Upper lobe of right lung (tissue), 1 donor: ENCODE measurements at regions not wholly inside any gene's neighbourhood (a gene's known extent, or its start where the extent isn't known, plus 50 kb on each side); places are given as distances from the start of the nearest gene placed in this dataset.

Experiments used
- ATAC-seq: fragments of 200-7000 bp; cut with Tn5 transposase; one replicate; pipeline ENCODE4 v1.9.1; 2020; ENCODE audit warnings: mild to moderate bottlenecking, moderate library complexity
- DNase-seq: peaks from one replicate; pipeline ENCODE4 v3.0.0-alpha.2; 2020
- H3K27ac ChIP-seq: fragments of 200-600 bp; one replicate; pipeline ENCODE4 v1.8.0; 2022
- H3K27me3 ChIP-seq: fragments of 200-600 bp; one replicate; pipeline ENCODE4 v1.8.0; 2022; ENCODE audit warnings: mild to moderate bottlenecking
- H3K36me3 ChIP-seq: fragments of 200-600 bp; one replicate; pipeline ENCODE4 v1.8.0; 2022
- H3K4me1 ChIP-seq: fragments of 200-600 bp; one replicate; pipeline ENCODE4 v1.8.0; 2022
- H3K4me3 ChIP-seq: fragments of 200-600 bp; one replicate; pipeline ENCODE4 v1.8.0; 2022; ENCODE audit warnings: mild to moderate bottlenecking
- H3K9me3 ChIP-seq: fragments of 200-600 bp; one replicate; pipeline ENCODE4 v1.8.0; 2022
- CTCF ChIP-seq: fragments of 200-600 bp; IDR thresholded peaks from one replicate; pipeline ENCODE4 v1.8.0; 2022; ENCODE audit warnings: antibody characterized with exemption
- intact Hi-C: fragments of 100-400 bp; cut with DNase I; formaldehyde crosslinking; loops from one replicate; pipeline ENCODE4 v1.11.0; 2022
- donor health status: DM: no; HTN: yes; CAD: no; lungs with severe emphysema.

GRCh38 chr12:88925454-88925853 lies 345.2 kb upstream of the KITLG start:
- TF ChIP-seq CTCF: no peak
- ATAC-seq (no peak), DNase-seq (no peak)
- Histone ChIP-seq H3K4me1 (peaks cover 6% of the 10 kb centered on the region), H3K36me3 (no peaks in the 10 kb centered on the region), H3K27ac (no peak overlapping the region), H3K27me3 (no peaks in the 10 kb centered on the region), H3K9me3 (no peaks in the 10 kb centered on the region), H3K4me3 (no peak overlapping the region)
- intact Hi-C loops: no loop called here

GRCh38 chr12:88924162-88924561 lies 343.9 kb upstream of the KITLG start:
- Histone ChIP-seq H3K36me3 (no peaks in the 10 kb centered on the region), H3K27ac (no peak overlapping the region), H3K9me3 (no peaks in the 10 kb centered on the region), H3K27me3 (no peaks in the 10 kb centered on the region), H3K4me3 (no peak overlapping the region), H3K4me1 (peaks cover 6% of the 10 kb centered on the region)
- DNase-seq: no peak
- intact Hi-C loops: no loop called here
- TF ChIP-seq CTCF: no peak
- ATAC-seq: no peak

- Histone ChIP-seq H3K27me3 (no peaks in the 10 kb centered on the region), H3K4me1 (peaks cover 6% of the 10 kb centered on the region), H3K36me3 (no peaks in the 10 kb centered on the region), H3K9me3 (no peaks in the 10 kb centered on the region), H3K27ac (no peak overlapping the region), H3K4me3 (no peak overlapping the region)
- no peak for TF ChIP-seq CTCF
- no peak for ATAC-seq
- intact Hi-C loops: no loop called here
- DNase-seq: no peak
Measured at GRCh38 chr12:88923631-88924030, 343.4 kb upstream of the KITLG start.

- intact Hi-C loops: no loop called here
- Histone ChIP-seq H3K36me3 (no peaks in the 10 kb centered on the region), H3K4me1 (peaks cover 6% of the 10 kb centered on the region), H3K27me3 (no peaks in the 10 kb centered on the region), H3K27ac (no peak overlapping the region), H3K4me3 (no peak overlapping the region), H3K9me3 (no peaks in the 10 kb centered on the region)
- ATAC-seq (no peak), DNase-seq (no peak)
- no peak for TF ChIP-seq CTCF
Measured at GRCh38 chr12:88922816-88923215, 342.5 kb upstream of the KITLG start.

- Histone ChIP-seq H3K4me3 (no peak overlapping the region), H3K9me3 (no peaks in the 10 kb centered on the region), H3K27ac (no peak overlapping the region), H3K27me3 (no peaks in the 10 kb centered on the region), H3K36me3 (no peaks in the 10 kb centered on the region), H3K4me1 (peaks cover 6% of the 10 kb centered on the region)
- DNase-seq (no peak), ATAC-seq (no peak)
- no peak for TF ChIP-seq CTCF
- intact Hi-C loops: no loop called here
Measured at GRCh38 chr12:88921890-88922532, 341.7 kb upstream of the KITLG start.

GRCh38 chr12:88921434-88921833 lies 341.2 kb upstream of the KITLG start:
- DNase-seq (no peak), ATAC-seq (no peak)
- no peak overlapping the region for H3K27ac ChIP-seq
- peaks cover 6% of the 10 kb centered on the region for H3K4me1 ChIP-seq
- H3K4me3 ChIP-seq: no peak overlapping the region
- no peaks in the 10 kb centered on the region for H3K36me3 ChIP-seq
- no peak for TF ChIP-seq CTCF
- no peaks in the 10 kb centered on the region for H3K9me3 ChIP-seq
- intact Hi-C loops: no loop called here
- no peaks in the 10 kb centered on the region for H3K27me3 ChIP-seq
